Body of pancreas (tissue), 4 donors: ENCODE measurements at regions not wholly inside any gene's neighbourhood (a gene's known extent, or its start where the extent isn't known, plus 50 kb on each side); places are given as distances from the start of the nearest gene placed in this dataset.
A peak's percentile ranks its signal among the peaks of the same experiment; 100 is the strongest.

Experiments
- ATAC-seq: fragments of 150-250 bp; one replicate; pipeline ENCODE4 v1.9.1; 2016
- DNase-seq, 4 donors: peaks; one replicate each; pipeline ENCODE4 v3.0.0-alpha.2; 2019
- H3K27ac ChIP-seq, 4 donors: fragments of 200-600 bp; sonication (generic); 1 replicate in 3 of 4; 2 replicates in 1 of 4; pipeline versions ENCODE4 v1.5.1 to v1.6.1; 2016 to 2019; ENCODE audit warnings: mild to moderate bottlenecking in 1 of 4, mixed read lengths in 1 of 4, moderate library complexity in 1 of 4
- H3K27me3 ChIP-seq, 2 donors: fragments of 200-600 bp; sonication (generic); one replicate each; pipeline ENCODE4 v1.6.0; 2016; ENCODE audit warnings: mild to moderate bottlenecking in 1 of 2
- H3K36me3 ChIP-seq, 2 donors: fragments of 200-600 bp; sonication (generic); replicated peaks in 1 of 2; 2 replicates each; pipeline ENCODE4 v1.5.1; 2016; ENCODE audit warnings: low read depth in 2 of 2; ENCODE audit not compliant: insufficient read depth in 1 of 2
- H3K4me1 ChIP-seq: fragments of 200-600 bp; sonication (generic); one replicate; pipeline ENCODE4 v1.6.0; 2016
- H3K4me3 ChIP-seq, 2 donors: fragments of 200-600 bp; sonication (generic); 1 replicate in 1 of 2; 2 replicates in 1 of 2; pipeline ENCODE4 v1.5.1; 2016 to 2019
- H3K9me3 ChIP-seq, 3 donors: fragments of 200-600 bp; sonication (generic); 1 replicate in 2 of 3; 2 replicates in 1 of 3; pipeline ENCODE4 v1.5.1; 2016
- CTCF ChIP-seq, 7 experiments: fragments of 450-650 bp in 4 of 7; fragments of 200-600 bp in 3 of 7; sonication (generic) in 3 of 7; IDR thresholded peaks; one replicate each; pipeline ENCODE4 v1.5.1; 2016 to 2019; ENCODE audit warnings: antibody characterized with exemption in 7 of 7
- POLR2A ChIP-seq, 3 donors: fragments of 450-650 bp; IDR thresholded peaks; one replicate each; pipeline ENCODE4 v1.6.1; 2016; ENCODE audit warnings: antibody characterized with exemption in 3 of 3, mild to moderate bottlenecking in 2 of 3
- WGBS, 2 donors: methylation state at CpG; one replicate each; pipeline ENCODE4 v1.1.5; 2017; 5-methylcytosine and 5-hydroxymethylcytosine counted together
- intact Hi-C: fragments of 100-400 bp; cut with DNase I; formaldehyde crosslinking; loops from one replicate; pipeline ENCODE4 v1.15.1; 2023

- ATAC-seq: peak; percentile 9
- no peak for TF ChIP-seq POLR2A (IDR thresholded peaks at IDR 0.05)
- no peak for TF ChIP-seq CTCF (IDR thresholded peaks at IDR 0.05)
- H3K4me1 ChIP-seq: no peaks in the 10 kb centered on the region
- no peak overlapping the region for H3K4me3 ChIP-seq
- no peaks in the 10 kb centered on the region for H3K27me3 ChIP-seq
- no peaks in the 10 kb centered on the region for H3K9me3 ChIP-seq
- intact Hi-C loops: no loop called here
- peak in 1 of 4 donors; percentile 2 for DNase-seq
- WGBS, 2 donors: 74 to 100% methylated on average over 1 to 6 of the region's 6 CpGs
- H3K27ac ChIP-seq: no peak overlapping the region
- no peaks in the 10 kb centered on the region for H3K36me3 ChIP-seq
Observed at GRCh38 chr10:42961796-42962109, 115.1 kb upstream of the RET start.

GRCh38 chr10:42962110-42962901 is 114.6 kb upstream of the RET start:
- peak in 2 of 4 donors; percentile 3 to 7 for DNase-seq

GRCh38 chr10:42962902-42963231 is 114.0 kb upstream of the RET start:
- 81 to 87% methylated on average over 5 of the region's 5 CpGs for WGBS, 2 donors
- intact Hi-C loops: no loop called here
- no peaks in the 10 kb centered on the region for H3K27me3 ChIP-seq
- H3K9me3 ChIP-seq: no peaks in the 10 kb centered on the region
- no peak overlapping the region for H3K4me3 ChIP-seq
- H3K27ac ChIP-seq: no peak overlapping the region
- H3K4me1 ChIP-seq: no peaks in the 10 kb centered on the region
- H3K36me3 ChIP-seq: no peaks in the 10 kb centered on the region
- DNase-seq (peak in 1 of 4 donors; percentile 1), ATAC-seq (no peak)
- TF ChIP-seq POLR2A (IDR thresholded peaks at IDR 0.05) (no peak), CTCF (IDR thresholded peaks at IDR 0.05) (no peak)

More at GRCh38 chr10:42962110-42962901, 114.6 kb upstream of the RET start:
- ATAC-seq: peak; percentile 18
- no peak for TF ChIP-seq POLR2A (IDR thresholded peaks at IDR 0.05)
- Histone ChIP-seq H3K36me3 (no peaks in the 10 kb centered on the region), H3K4me1 (no peaks in the 10 kb centered on the region), H3K27me3 (no peaks in the 10 kb centered on the region), H3K4me3 (no peak overlapping the region), H3K9me3 (no peaks in the 10 kb centered on the region), H3K27ac (no peak overlapping the region)
- intact Hi-C loops: no loop called here
- 76 to 80% methylated on average over 7 to 16 of the region's 16 CpGs for WGBS, 2 donors

GRCh38 chr10:42963312-42963711 is 113.6 kb upstream of the RET start:
- DNase-seq: peak in 1 of 4 donors; percentile 4
- H3K36me3 ChIP-seq: no peaks in the 10 kb centered on the region
- intact Hi-C loops: no loop called here
- H3K27ac ChIP-seq: no peak overlapping the region
- TF ChIP-seq CTCF (IDR thresholded peaks at IDR 0.05) (no peak), POLR2A (IDR thresholded peaks at IDR 0.05) (no peak)
- H3K27me3 ChIP-seq: no peaks in the 10 kb centered on the region
- ATAC-seq: no peak
- no peak overlapping the region for H3K4me3 ChIP-seq
- H3K4me1 ChIP-seq: no peaks in the 10 kb centered on the region
- H3K9me3 ChIP-seq: no peaks in the 10 kb centered on the region
- 49 to 69% methylated on average over 7 of the region's 7 CpGs for WGBS, 2 donors

- Histone ChIP-seq H3K4me3 (no peak overlapping the region), H3K36me3 (no peaks in the 10 kb centered on the region), H3K27ac (no peak overlapping the region), H3K9me3 (no peaks in the 10 kb centered on the region), H3K4me1 (no peaks in the 10 kb centered on the region), H3K27me3 (no peaks in the 10 kb centered on the region)
- TF ChIP-seq POLR2A (IDR thresholded peaks at IDR 0.05) (no peak), CTCF (IDR thresholded peaks at IDR 0.05) (no peak)
- no peak for ATAC-seq
- no peak for DNase-seq
- intact Hi-C loops: no loop called here
- WGBS, 2 donors: 56 to 68% methylated on average over 2 to 3 of the region's 3 CpGs
Observed at GRCh38 chr10:42969147-42969546, 107.7 kb upstream of the RET start.
